Activated naive CD4-positive, alpha-beta T cell treated with anti-CD3 and anti-CD28 coated beads, Interleukin-2, amount 50 U/mL, for 72 hours (primary cell): ENCODE measurements at regions not wholly inside any gene's neighbourhood (a gene's known extent, or its start where the extent isn't known, plus 50 kb on each side); places are given as distances from the start of the nearest gene placed in this dataset.
"Not testable (repeated sequence)": the region's sequence is repeated elsewhere in the genome, so short reads cannot be mapped to it uniquely, and the experiment has no call there.

Experiments used
- ATAC-seq, 2 donors: fragments of 150-1000 bp; cut with Tn5 transposase; 2 replicates each; pipeline ENCODE4 v1.10.0; 2021; ENCODE audit warnings: mild to moderate bottlenecking in 2 of 2, moderate library complexity in 2 of 2
- DNase-seq, 2 donors: peaks; one replicate each; pipeline ENCODE4 v3.0.0; 2021 to 2022; ENCODE audit warnings: low spot score in 2 of 2
- H3K27ac Mint-ChIP-seq, 2 donors: one replicate each; pipeline ENCODE4 v1.8.0; 2022; ENCODE audit warnings: mild to moderate bottlenecking in 2 of 2, mixed read lengths in 2 of 2
- H3K36me3 Mint-ChIP-seq, 2 donors: one replicate each; pipeline ENCODE4 v1.8.0; 2022; ENCODE audit warnings: mixed read lengths in 2 of 2
- H3K9me3 Mint-ChIP-seq, 2 donors: one replicate each; pipeline ENCODE4 v1.8.0; 2022; ENCODE audit warnings: mixed read lengths in 2 of 2

DNA sequence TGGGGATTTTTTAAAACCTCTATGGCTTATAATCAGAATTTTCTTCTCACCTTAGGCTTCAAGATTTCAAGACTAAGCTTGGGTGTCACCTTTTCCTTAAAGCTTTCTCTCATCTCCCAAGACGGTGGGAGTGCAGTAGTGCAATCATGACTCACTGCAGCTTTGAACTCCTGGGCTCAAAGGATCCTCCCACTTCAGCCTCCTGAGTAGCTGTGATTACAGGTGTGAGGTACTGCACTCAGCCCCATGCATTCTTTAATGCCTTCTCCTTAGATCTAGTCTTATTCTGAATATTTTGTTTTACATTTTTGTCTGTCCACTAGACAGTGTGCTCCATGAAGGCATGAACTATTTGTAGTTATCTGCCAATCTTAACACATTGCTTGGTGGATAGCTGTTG, 55.7 kb upstream of the FAT3 start:
- peaks cover 0 to 7% of the 10 kb centered on the region in 2 donors for H3K9me3 Mint-ChIP-seq
- DNase-seq: no peak
- H3K36me3 Mint-ChIP-seq: peaks cover 0 to 5% of the 10 kb centered on the region in 2 donors
- H3K27ac Mint-ChIP-seq: no peak overlapping the region
- ATAC-seq: no peak

DNA sequence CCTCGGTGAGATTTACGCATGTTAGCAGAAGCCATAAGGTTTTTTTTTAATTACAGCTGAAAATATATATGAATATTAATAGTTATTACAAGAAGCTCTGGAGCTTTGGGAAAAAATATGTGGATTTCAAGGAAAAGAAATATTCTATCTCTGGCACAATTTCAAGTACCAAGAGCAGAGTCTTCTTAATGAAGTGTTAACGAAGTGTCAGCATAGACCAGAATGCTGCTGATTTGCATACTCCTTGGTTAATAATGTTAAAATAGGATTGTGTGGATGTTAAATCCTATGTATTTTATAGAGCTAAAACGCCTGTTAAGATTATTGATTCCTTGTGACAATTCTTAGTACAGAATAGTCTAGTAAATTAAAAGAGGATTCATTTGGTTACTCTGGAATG, 57.0 kb upstream of the FAT3 start:
- Mint-ChIP-seq H3K36me3 (peaks cover 0 to 5% of the 10 kb centered on the region in 2 donors), H3K9me3 (peaks cover 0 to 7% of the 10 kb centered on the region in 2 donors), H3K27ac (no peak overlapping the region)
- DNase-seq (no peak), ATAC-seq (no peak)

DNA sequence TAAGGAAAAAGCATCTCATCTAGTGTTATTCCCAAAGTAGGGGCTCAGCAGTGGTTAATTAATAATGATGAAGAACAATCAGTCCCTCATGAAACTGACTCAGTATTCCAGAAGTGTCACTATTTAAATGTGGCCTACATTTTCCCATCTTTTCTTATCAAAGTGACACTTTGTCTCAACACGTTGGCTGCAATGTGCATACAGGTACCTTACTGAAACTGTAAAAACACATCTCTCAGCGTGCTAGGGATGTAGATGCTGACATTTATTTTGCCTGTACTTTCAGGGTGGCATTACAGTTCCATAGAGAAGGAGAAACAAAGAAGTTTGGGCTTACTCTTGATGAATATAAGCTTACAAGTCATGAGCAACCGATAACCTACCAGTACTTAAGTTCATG, 58.3 kb upstream of the FAT3 start:
- Mint-ChIP-seq H3K9me3 (peaks cover 0 to 7% of the 10 kb centered on the region in 2 donors), H3K36me3 (peaks cover 0 to 5% of the 10 kb centered on the region in 2 donors), H3K27ac (no peak overlapping the region)
- DNase-seq: no peak
- ATAC-seq: no peak

DNA sequence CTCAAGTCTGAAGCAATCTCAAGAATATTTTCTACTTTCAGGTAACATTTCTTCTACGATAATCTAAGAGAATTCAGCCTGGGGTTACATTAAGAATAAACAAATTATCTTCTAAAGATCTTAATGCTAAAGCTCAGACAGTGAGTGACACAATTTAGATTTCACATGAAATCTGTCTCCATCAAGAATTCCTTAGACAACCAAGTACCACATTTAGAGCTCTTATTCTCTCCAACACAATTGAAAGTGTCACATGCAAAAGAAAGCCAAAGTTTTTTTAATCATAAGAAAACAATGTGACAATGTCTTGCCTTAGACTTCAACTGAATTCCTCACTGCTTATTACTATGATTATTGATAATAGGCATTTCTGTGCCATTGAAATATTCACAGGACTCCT, 60.7 kb upstream of the FAT3 start:
- peaks cover 6 to 9% of the 10 kb centered on the region in 2 donors for H3K9me3 Mint-ChIP-seq
- no peak for DNase-seq

DNA sequence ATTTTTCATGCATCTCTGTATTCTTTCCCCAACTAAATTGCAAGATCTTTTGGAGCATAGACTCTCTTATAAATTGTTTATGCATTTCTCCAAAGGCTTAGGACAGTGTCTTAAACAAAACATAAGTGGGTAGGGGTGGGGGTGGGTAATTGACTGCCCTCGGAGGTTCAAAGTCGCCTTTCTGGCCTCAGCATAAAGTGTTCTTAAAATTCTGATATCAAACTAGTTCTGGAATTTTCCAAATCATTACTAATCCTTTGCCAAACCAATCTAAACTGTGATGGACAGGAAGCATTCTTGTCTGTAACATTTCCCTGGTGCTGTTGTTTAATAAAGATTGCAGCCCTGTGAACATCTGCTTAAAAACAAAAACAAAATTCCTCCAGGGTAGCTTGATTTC, 61.8 kb upstream of the FAT3 start:
- no peak for DNase-seq
- ATAC-seq: no peak
- Mint-ChIP-seq H3K36me3 (no peaks in the 10 kb centered on the region), H3K27ac (no peak overlapping the region), H3K9me3 (peaks cover 6 to 9% of the 10 kb centered on the region in 2 donors)

More for the DNA sequence above, 60.7 kb upstream of the FAT3 start:
- Mint-ChIP-seq H3K36me3 (no peaks in the 10 kb centered on the region), H3K27ac (no peak overlapping the region)
- ATAC-seq: no peak

DNA sequence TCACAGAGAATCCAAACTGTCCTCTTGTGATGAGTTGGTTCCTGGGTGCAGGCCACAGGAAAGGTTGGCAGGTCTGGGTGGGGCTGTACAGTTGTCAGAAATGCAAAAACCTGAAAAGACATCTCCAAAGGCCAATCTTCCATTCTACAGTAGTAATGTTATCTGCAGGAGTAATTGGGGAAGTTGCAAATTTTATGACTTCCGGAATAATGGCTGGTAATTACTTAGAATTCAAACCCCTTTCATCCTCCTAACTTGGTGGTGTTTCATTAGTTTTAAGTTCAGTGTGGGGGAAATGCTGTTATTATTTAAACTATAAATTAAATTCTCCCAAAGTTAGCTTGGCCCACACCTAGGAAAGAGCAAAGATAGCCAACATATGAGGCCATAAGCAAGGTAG, 64.7 kb upstream of the FAT3 start:
- DNase-seq (no peak), ATAC-seq (no peak)
- H3K27ac Mint-ChIP-seq: no peak overlapping the region
- no peaks in the 10 kb centered on the region for H3K36me3 Mint-ChIP-seq
- peaks cover 6 to 9% of the 10 kb centered on the region in 2 donors for H3K9me3 Mint-ChIP-seq

DNA sequence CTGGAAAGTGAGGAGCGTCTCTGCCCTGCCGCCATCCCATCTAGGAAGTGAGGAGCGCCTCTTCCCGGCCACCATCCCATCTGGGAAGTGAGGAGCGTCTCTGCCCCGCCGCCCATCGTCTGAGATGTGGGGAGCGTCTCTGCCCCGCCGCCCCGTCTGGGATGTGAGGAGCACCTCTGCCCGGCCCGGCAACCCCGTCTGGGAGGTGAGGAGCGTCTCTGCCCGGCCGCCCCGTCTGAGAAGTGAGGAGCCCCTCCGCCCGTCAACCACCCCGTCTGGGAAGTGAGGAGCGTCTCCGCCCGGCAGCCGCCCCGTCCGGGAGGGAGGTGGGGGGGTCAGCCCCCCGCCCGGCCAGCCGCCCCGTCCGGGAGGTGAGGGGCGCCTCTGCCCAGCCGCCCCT, 67.2 kb upstream of the FAT3 start:
- DNase-seq, ATAC-seq, H3K27ac Mint-ChIP-seq, H3K36me3 Mint-ChIP-seq: not testable (repeated sequence)
- peaks cover 10 to 14% of the 10 kb centered on the region in 2 donors for H3K9me3 Mint-ChIP-seq

DNA sequence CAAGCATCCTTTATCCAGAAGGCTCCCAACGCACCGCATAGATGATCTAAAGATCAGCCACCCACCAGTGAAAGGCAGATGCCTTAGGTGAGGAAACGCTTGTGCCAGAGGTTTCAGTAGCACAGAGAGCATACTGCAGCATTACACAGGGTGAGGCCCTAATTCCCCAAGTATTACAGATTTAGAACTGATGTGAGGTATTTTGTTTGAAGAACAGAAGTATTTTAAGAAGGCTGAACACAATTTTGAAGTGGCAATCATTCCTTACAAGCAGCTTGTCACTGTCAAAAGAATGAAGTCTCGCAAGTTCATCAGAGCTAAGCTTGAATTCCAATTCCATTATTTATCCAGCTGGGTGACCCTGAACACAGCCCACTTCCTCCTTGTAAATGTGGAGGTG, 70.0 kb upstream of the FAT3 start:
- DNase-seq (no peak), ATAC-seq (no peak)
- Mint-ChIP-seq H3K36me3 (peaks cover 0 to 6% of the 10 kb centered on the region in 2 donors), H3K27ac (no peak overlapping the region), H3K9me3 (peaks cover 5 to 7% of the 10 kb centered on the region in 2 donors)

DNA sequence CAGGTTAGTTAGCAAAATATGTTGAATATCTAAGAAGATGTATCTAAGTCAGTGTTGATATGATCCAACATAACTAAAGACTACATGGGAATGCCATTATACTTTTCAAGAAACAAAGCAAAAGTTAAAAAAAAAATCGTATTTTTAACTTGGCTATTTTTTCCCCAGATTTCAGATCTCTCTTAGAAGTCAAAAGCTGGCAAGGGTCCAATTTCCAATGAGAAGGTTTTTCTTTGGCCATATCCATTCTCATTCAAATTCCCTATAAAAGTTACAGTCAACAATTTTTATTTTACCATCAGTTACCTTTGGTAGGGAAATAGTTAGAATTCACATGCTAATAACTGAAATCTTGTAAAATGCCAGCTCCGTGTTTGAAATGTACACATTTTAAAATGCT, 70.5 kb upstream of the FAT3 start:
- no peak overlapping the region for H3K27ac Mint-ChIP-seq
- no peak for DNase-seq
- ATAC-seq: no peak
- peaks cover 0 to 6% of the 10 kb centered on the region in 2 donors for H3K36me3 Mint-ChIP-seq
- H3K9me3 Mint-ChIP-seq: peaks cover 5 to 7% of the 10 kb centered on the region in 2 donors

DNA sequence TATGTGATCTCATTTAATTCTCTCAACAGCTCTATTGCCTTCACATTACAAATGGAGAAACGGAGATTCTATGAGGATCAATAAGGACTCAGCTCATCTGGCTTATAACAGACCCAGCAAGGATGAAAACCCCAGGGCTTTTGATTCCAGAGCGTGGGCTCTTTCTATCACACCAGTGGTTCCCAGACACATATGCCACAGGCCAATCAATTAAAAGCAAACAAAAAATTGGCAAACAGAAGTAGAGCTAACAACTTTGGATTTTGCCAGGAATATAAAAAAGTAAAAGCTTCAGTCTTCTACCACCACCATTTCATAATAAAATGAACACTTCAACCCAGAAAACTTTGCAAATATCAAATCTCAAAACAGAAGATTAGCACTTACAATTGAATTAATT, 71.1 kb upstream of the FAT3 start:
- peaks cover 0 to 6% of the 10 kb centered on the region in 2 donors for H3K36me3 Mint-ChIP-seq
- no peak for DNase-seq
- H3K9me3 Mint-ChIP-seq: peaks cover 5 to 7% of the 10 kb centered on the region in 2 donors
- H3K27ac Mint-ChIP-seq: no peak overlapping the region
- ATAC-seq: no peak

DNA sequence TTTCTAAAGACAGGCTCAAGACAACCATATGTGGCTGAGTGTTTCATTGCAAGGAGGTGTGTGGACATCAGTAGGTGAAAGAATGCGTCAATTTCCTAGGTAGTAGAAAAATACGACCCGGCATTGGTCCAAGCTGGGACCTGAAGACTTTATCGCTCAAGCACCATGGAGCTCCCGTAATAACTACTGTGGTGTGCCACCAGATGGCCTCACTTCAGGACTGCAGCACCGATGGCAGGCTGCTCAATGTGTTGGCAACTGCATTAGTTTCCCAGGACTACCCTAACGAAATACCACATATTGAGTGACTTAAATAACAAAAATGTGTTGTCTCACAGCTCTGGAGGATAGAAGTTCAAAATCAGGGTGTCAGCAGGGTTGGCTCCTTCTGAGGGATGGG, 72.4 kb upstream of the FAT3 start:
- ATAC-seq: no peak
- H3K27ac Mint-ChIP-seq: no peak overlapping the region
- peaks cover 5 to 7% of the 10 kb centered on the region in 2 donors for H3K9me3 Mint-ChIP-seq
- DNase-seq: no peak
- H3K36me3 Mint-ChIP-seq: peaks cover 0 to 6% of the 10 kb centered on the region in 2 donors

DNA sequence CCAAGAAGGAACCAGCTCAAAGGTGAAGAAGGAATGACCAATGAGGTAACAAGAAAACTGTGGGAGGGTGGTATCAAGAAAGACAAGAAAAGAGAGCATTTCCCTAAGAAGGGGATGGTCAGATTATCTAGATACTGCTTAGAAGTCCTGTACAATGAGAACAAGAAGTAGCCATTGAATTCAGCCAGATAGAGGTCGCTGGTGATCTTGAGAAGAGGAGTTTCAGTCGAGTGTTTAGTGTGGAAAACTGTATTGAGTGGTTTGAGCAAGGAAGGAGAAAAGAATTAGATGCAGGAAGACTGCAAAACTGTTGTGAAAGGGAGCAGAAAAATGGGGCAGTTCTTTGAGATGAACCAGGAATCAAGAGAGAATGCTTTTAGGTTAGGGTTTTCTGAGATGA, 74.6 kb upstream of the FAT3 start:
- no peak for ATAC-seq
- peaks cover 9 to 13% of the 10 kb centered on the region in 2 donors for H3K9me3 Mint-ChIP-seq
- no peak for DNase-seq
- H3K36me3 Mint-ChIP-seq: peaks cover 0 to 6% of the 10 kb centered on the region in 2 donors
- H3K27ac Mint-ChIP-seq: no peak overlapping the region

DNA sequence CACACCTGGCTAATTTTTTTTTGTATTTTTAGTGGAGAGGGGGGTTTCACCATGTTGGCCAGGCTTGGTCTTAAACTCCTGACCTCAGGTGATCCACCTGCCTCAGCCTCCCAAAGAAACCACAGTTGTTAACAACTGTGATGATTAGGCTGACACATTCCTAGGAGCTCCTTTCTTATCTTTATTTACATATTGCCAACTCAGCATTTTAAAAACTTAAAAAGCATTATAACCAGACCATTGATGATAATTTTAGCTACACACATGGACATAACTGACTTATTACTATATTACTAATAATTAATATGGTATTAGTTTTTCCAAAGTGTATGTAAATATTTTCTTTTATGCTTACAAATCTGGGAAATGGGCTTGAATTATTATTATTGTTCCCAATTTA, 82.9 kb upstream of the FAT3 start:
- Mint-ChIP-seq H3K36me3 (no peaks in the 10 kb centered on the region), H3K27ac (no peak overlapping the region), H3K9me3 (peaks cover 10 to 19% of the 10 kb centered on the region in 2 donors)
- ATAC-seq (no peak), DNase-seq (no peak)

DNA sequence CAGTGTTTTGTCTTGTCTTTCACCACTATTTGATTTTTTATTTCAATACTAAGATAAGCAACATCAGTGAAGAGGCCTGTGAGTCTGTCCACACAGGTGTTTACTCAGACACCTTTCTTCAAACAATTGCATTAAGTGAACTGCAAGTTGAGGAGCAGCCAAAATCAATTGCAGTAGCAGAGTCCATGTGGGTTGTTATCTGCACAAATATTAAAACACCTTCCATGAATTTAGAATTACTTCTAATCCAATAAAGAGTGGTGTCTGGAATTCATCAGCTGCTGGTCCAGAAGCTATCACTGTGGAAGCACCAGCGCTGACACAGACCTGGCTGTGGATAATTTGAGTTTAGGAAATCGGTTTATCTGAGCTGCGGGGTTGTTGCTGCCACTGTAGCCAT, 83.5 kb upstream of the FAT3 start:
- DNase-seq (no peak), ATAC-seq (no peak)
- H3K9me3 Mint-ChIP-seq: peaks cover 10 to 21% of the 10 kb centered on the region in 2 donors
- H3K36me3 Mint-ChIP-seq: no peaks in the 10 kb centered on the region
- H3K27ac Mint-ChIP-seq: no peak overlapping the region

DNA sequence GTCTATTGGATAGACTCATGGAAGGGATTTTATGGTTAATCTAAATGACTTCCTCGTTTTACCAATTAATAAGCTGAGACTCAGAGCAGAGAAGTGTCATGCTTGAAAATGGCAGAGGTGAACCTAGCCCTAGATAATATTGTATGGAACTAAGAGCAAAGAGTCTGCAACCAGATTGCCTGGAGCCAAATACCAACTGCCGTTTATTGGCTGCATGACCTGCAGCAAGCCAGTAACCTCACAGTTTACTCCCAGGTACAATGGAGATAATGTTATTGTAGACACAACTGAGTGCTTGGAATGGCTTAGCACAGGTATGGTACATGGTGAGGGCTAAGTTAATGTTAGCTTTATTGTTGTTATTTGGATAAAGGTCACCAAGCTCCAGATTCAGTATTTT, 84.6 kb upstream of the FAT3 start:
- no peak for ATAC-seq
- Mint-ChIP-seq H3K36me3 (no peaks in the 10 kb centered on the region), H3K9me3 (peaks cover 13 to 20% of the 10 kb centered on the region in 2 donors), H3K27ac (no peak overlapping the region)
- no peak for DNase-seq

DNA sequence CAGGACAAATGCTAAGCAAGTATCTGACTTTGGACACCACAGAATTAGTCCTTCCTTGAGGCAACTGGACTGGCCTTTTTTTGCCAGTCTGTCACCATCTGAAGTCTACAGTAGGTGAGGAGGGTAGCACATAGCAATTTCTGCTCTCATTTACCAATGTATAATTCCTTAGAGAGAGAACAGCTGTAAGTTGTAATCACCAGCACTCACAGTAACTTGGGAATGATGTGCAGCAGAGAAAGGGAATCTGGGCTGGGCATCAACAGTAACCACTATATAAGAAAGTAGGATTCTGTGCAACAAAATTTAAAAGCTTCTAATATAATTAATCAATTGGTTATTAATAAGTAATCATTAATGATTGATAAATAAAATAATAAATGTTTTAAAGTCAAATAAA, 86.3 kb upstream of the FAT3 start:
- DNase-seq (no peak), ATAC-seq (no peak)
- no peak overlapping the region for H3K27ac Mint-ChIP-seq
- H3K9me3 Mint-ChIP-seq: peaks cover 21 to 26% of the 10 kb centered on the region in 2 donors
- no peaks in the 10 kb centered on the region for H3K36me3 Mint-ChIP-seq

DNA sequence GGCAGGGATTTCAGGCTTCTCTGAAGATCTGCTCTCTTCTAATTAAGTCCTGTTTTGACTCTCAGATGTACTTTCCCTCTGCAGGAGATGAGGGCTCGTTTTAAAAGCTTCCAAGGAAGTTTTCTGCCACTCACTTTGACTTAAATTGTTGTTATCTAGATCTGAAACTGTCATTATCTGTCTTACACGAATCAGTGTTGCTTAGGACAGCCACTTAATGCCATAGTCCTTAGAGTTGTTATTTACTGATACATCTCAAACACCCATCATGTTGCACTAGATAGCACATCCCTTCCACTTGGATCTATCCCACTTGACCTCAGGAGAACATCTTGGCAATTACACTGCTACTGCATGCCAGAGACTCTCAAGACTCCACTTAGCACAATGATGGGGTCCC, 86.9 kb upstream of the FAT3 start:
- peaks cover 21 to 26% of the 10 kb centered on the region in 2 donors for H3K9me3 Mint-ChIP-seq
- ATAC-seq: no peak
- no peak for DNase-seq
- no peaks in the 10 kb centered on the region for H3K36me3 Mint-ChIP-seq
- H3K27ac Mint-ChIP-seq: no peak overlapping the region

DNA sequence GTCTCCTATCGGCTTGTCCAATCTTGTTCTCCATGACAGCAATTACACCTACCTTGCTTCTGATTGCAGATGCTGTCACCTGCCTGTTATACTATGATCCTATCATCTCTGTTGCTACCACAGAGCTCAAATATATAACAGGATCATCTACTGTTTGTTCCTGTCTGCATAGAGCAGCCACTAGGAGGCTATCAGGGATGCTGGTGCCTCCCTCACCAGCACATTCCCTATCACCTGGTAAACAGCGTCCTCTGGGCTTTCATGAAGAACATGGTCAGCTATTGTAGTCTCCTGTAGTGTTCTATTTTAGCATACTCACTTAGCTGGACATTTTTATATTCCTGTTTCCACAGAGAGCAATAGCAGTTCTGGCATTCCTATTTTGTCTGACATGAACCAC, 87.8 kb upstream of the FAT3 start:
- peaks cover 21 to 31% of the 10 kb centered on the region in 2 donors for H3K9me3 Mint-ChIP-seq
- no peak for DNase-seq
- no peak for ATAC-seq
- no peak overlapping the region for H3K27ac Mint-ChIP-seq
- no peaks in the 10 kb centered on the region for H3K36me3 Mint-ChIP-seq
